GM12872 (cell line): ENCODE measurements at regions not wholly inside any gene's neighbourhood (a gene's known extent, or its start where the extent isn't known, plus 50 kb on each side); places are given as distances from the start of the nearest gene placed in this dataset.

Source experiments
- TF ChIP-seq, protein P1 (sequence below): IDR thresholded peaks from 3 replicates; pipeline ENCODE4 v1.5.1; 2011; ENCODE audit warnings: low read depth, mild to moderate bottlenecking, low read length, moderate library complexity; ENCODE audit not compliant: insufficient read depth

GRCh38 chrX:145553702-145554101, 263.9 kb upstream of the SLITRK2 start:
- TF ChIP-seq, protein P1, sequence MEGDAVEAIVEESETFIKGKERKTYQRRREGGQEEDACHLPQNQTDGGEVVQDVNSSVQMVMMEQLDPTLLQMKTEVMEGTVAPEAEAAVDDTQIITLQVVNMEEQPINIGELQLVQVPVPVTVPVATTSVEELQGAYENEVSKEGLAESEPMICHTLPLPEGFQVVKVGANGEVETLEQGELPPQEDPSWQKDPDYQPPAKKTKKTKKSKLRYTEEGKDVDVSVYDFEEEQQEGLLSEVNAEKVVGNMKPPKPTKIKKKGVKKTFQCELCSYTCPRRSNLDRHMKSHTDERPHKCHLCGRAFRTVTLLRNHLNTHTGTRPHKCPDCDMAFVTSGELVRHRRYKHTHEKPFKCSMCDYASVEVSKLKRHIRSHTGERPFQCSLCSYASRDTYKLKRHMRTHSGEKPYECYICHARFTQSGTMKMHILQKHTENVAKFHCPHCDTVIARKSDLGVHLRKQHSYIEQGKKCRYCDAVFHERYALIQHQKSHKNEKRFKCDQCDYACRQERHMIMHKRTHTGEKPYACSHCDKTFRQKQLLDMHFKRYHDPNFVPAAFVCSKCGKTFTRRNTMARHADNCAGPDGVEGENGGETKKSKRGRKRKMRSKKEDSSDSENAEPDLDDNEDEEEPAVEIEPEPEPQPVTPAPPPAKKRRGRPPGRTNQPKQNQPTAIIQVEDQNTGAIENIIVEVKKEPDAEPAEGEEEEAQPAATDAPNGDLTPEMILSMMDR: no peak

DNA sequence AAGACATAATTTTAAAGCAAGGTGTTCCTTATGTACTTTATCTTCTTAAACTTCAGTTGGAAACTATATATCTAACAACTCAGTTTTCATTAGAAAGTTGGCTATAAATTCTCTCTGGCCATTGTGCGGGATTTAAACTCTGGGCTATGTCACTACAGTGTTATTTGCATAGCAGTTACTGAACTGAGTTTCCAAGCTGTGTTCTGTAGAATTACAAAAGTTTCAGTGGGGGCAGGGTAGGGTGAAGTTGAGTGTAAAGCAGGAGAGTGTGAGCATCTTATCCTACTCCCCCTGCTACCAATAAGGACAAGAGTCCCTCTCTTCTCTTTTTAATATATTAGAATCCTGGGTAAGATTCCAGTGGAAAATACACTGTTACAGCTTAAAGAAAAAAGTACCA, 254.5 kb upstream of the SLITRK2 start:
- TF ChIP-seq, protein P1: no peak

- TF ChIP-seq, protein P1: no peak
Measured at GRCh38 chrX:145609951-145610511, 207.6 kb upstream of the SLITRK2 start.

DNA sequence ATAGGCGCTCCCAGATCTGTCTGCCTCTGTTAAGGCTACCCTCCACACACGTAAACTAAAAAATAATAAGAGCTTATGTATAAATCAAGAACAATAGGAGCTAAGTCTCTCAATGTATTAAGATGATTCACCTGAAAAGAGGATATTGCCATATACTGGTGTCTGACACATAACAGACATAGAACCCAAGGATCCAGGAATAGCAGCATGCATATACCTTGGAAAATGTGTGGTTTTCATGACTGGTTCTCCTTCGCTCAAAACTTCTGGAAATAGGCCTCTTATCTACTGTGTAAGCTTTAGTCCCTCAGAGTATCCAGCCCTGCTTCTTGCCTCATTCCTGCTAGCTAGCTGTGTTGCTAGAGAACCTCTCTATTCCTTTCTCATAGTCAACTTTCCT, 203.7 kb upstream of the SLITRK2 start:
- TF ChIP-seq, protein P1: no peak

GRCh38 chrX:145620666-145621065, 197.0 kb upstream of the SLITRK2 start:
- TF ChIP-seq, protein P1: no peak

DNA sequence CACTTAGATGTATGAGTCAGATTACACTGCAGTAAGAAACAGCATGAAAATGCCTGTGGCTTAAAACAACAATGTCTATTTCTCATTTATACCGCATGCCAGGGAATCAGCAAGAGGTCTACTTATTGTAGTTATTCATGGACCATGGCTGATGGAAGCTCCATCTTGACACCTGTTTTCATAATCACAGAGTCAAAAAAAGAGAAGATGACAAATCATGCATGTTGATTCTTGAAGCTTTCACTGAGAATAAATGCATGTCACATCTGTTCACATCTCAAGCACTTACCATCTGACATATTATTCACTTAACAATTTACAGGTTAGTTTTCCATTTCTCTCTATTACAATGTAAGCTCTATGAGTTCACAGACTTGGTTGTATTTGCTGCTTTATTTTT, 194.2 kb upstream of the SLITRK2 start:
- TF ChIP-seq, protein P1: no peak

- TF ChIP-seq, protein P1: no peak
Measured at GRCh38 chrX:145630081-145630480, 187.5 kb upstream of the SLITRK2 start.

- TF ChIP-seq, protein P1: no peak
Measured at GRCh38 chrX:145630806-145631435, 186.7 kb upstream of the SLITRK2 start.
